ENCODE measurements at regions not wholly inside any gene's neighbourhood (a gene's known extent, or its start where the extent isn't known, plus 50 kb on each side); places are given as distances from the start of the nearest gene placed in this dataset.
"Not testable (repeated sequence)": the region's sequence is repeated elsewhere in the genome, so short reads cannot be mapped to it uniquely, and the experiment has no call there.

DNA sequence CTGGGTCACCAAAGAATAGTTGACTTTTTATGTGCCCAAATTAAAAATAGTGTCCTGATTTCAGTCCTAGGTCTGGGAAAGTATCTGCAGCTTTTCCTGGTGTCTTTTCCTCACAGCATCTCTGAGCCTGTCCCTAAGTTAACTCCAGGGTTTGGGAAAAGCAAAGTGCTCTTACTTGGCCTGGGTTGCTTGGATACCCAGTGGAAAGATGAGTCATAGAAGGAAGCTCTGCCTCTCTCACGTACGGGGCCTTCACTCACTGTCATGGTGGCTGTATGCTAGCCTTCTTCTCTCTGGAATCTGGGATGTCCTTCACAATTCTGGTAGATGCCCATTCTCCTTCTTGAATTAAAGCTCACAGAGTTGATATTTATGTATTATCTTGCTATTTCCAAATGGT is 607.3 kb downstream of the ANKRD50 start:
- DNase-seq (ENCODE audit: low read depth), result no peak

DNA sequence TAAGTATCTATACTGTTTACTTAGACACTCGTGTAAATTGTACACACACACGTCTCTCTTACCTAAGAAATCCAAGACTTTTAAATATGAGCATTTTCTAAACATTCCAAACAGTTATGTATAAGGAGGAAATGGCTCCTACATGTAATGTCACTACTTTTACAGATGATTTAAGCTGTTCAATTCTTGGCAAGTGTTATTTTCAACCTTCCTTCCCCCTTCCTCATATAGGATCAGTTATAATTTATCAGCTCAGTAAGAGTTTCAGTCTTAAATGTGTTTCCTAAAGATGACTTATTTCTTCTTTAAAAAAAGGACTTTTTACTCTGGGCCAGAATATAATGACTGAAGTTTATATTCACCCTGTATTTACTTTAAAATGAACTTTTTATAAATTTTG is 601.1 kb downstream of the ANKRD50 start:
- no peak for DNase-seq (ENCODE audit: low read depth)

DNA sequence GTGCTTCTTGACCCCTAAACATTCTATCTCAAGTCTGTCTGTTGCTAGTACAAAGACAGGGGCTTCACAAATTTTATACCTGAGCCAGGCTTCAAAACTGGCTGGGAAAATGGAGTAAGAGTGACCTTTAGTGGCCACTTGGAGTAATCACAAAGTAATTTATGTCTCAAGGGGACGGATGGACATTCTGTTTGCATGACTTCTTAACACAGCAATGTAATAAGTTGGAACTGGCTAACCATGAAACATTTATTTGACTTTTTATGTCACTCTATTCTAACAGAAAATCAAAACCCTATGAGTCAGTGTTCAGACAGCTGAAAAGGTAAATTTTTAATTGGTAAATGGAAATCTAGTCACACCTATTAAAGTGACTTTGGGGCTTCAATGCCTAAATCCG is 600.6 kb downstream of the ANKRD50 start:
- no peak for DNase-seq (ENCODE audit: low read depth)

GRCh38 chr4:124118061-124118460 is 594.5 kb downstream of the ANKRD50 start:
- no peak for DNase-seq (ENCODE audit: low read depth)

GRCh38 chr4:124121461-124121971 is 591.0 kb downstream of the ANKRD50 start:
- no peak for DNase-seq (ENCODE audit: low read depth)

GRCh38 chr4:124123181-124123580 is 589.4 kb downstream of the ANKRD50 start:
- DNase-seq (ENCODE audit: low read depth), result no peak

GRCh38 chr4:124123721-124124120 is 588.8 kb downstream of the ANKRD50 start:
- DNase-seq (ENCODE audit: low read depth), result no peak

DNA sequence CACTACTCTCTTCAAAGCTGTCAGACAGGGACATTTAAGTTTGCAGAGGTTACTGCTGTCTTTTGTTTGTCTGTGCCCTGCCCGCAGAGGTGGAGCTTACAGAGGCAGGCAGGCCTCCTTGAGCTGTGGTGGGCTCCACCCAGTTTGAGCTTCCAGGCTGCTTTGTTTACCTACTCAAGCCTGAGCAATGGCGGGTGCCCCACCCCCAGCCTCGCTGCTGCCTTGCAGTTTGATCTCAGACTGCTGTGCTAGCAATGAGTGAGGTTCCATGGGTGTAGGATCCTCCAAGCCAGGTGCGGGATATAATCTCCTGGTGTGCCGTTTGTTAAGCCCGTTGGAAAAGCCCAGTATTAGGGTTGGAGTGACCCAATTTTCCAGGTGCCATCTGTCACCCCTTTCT is 581.2 kb downstream of the ANKRD50 start:
- DNase-seq (ENCODE audit: low read depth), result not testable (repeated sequence)

- DNase-seq (ENCODE audit: low read depth), result no peak
Observed at GRCh38 chr4:124132161-124132560, 580.4 kb downstream of the ANKRD50 start.

GRCh38 chr4:124133753-124134152 is 578.8 kb downstream of the ANKRD50 start:
- no peak for DNase-seq (ENCODE audit: low read depth)

DNA sequence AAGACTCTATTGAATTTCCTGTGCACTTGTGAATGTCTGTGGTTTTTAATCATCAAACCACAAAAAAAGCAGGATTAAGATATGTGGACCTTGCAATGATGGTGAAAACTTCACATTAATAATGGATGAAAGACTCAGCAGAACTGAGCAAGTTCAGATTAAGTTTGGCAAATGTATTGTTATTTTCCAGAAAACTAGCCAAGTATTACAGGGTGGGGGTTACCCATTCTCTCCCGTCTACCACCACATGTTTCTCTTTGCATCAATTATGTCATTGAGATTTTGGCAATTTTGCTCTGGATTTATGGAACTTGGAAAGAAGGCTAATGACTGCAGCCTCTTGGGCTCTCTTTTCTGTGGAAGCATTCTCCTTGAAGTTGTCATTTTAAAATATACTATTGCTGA is 577.1 kb downstream of the ANKRD50 start:
- DNase-seq (ENCODE audit: low read depth), result no peak

DNA sequence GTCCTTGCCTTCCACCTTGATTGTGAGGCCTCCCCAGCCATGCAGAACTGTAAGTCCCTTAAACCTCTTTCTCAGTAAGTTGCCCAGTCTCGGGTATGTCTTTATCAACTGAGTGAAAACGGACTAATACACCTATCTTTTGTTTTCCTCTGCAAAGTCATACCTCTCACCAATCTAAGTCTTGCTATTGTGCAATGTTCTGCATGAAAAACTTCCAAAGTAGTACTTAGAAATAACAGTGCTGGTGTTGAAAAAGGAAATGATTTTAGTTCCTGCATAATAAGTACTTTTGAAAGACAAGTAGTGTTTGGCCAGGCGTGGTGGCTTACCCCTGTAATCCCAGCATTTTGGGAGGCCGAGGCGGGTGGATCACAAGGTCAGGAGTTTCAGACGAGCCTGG is 573.5 kb downstream of the ANKRD50 start:
- DNase-seq (ENCODE audit: low read depth), result no peak

- no peak for DNase-seq (ENCODE audit: low read depth)
Observed at GRCh38 chr4:124143632-124144031, 568.9 kb downstream of the ANKRD50 start.

DNA sequence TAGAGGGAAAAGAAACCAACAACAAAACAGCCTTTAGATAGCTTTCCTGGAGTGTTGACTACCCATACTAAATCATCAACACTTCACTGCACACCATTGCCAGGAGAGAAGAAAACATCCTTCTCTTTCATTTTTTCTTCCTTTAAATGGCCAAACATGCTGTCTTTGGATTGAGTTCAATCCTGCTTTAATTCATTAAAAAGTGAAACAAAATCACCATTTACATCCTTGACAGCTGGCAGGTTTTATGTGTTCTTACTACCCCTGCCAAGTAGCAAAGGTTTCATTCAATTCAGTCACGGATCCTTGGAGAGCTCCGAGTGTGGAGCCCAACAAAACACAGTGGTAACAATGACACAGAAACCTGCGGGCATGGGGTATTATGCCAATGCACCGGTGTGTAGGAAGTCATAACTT is 568.3 kb downstream of the ANKRD50 start:
- no peak for DNase-seq (ENCODE audit: low read depth)

- no peak for DNase-seq (ENCODE audit: low read depth)
Observed at GRCh38 chr4:124146068-124146467, 566.5 kb downstream of the ANKRD50 start.

DNA sequence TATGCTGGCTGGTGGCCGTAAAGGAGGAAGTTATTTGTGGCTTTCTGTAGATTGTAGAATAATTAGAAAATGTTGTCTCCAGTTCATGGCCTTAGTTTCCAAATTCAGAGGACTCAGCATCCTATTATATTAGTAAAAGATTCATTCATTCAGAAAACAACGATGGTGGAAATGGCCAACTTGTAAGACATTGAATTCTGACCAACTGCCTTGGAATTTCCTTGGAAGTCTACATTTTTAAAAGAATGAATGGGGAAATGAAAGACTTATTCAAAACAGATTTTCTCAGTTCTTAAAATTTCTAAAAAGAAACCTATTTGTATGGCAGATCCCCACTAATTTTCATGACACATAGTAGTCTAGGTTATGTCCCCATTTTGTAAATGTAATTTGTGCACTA is 561.5 kb downstream of the ANKRD50 start:
- no peak for DNase-seq (ENCODE audit: low read depth)

DNA sequence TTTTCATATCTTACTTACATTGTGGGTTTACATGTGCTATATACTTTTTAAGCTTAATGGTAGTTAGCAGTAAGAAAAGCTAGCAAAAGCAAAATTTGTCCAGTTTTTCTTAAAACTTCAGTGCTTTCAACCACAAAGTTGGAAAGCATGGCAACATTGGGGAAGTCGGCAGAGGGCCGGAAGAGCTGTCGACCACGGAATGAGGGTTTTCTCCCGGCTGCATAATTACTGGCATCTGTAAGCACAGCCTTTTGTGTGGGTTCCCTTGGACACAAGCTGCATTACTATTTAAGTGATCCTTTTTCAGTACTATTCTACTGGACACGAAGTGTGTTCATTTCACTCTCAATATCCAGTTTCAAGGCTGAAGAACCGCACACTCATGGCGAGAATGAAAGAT is 560.4 kb downstream of the ANKRD50 start:
- no peak for DNase-seq (ENCODE audit: low read depth)

DNA sequence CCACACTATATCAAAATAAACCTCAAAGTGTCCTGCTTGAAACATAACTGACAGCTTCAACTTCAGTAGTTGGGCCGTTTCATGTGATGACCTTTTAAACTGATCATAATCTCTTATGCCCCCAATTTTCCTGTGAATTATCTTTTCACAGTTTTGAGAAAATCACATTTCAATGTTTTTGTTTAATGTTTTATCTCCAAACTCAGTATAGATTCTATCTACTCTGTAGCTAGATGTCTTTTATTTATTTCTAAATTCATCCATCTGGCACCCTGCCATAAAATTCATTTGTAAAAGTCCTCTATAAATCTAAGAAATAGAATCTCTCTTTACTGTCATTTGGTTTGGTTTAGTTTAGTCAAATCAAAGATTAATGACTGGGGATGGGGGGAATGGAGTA is 557.3 kb downstream of the ANKRD50 start:
- no peak for DNase-seq (ENCODE audit: low read depth)

- no peak for DNase-seq (ENCODE audit: low read depth)
Observed at GRCh38 chr4:124157396-124158083, 555.0 kb downstream of the ANKRD50 start.

- DNase-seq (ENCODE audit: low read depth), result no peak
Observed at GRCh38 chr4:124163401-124163800, 549.1 kb downstream of the ANKRD50 start.

GRCh38 chr4:124167602-124168001 is 544.9 kb downstream of the ANKRD50 start:
- DNase-seq (ENCODE audit: low read depth), result no peak

GRCh38 chr4:124169524-124169923 is 543.0 kb downstream of the ANKRD50 start:
- DNase-seq (ENCODE audit: low read depth), result not testable (repeated sequence)

GRCh38 chr4:124173912-124174311 is 538.6 kb downstream of the ANKRD50 start:
- DNase-seq (ENCODE audit: low read depth), result no peak
